ENCODE measurements at regions not wholly inside any gene's neighbourhood (a gene's known extent, or its start where the extent isn't known, plus 50 kb on each side); places are given as distances from the start of the nearest gene placed in this dataset.

- H3K27ac Mint-ChIP-seq, result no peak overlapping the region
- H3K4me3 Mint-ChIP-seq, result no peak overlapping the region
- TF ChIP-seq TCF7 (CRISPR knock-in tag; IDR thresholded peaks at IDR 0.05; ENCODE audit: low read depth) (no peak), ZNF317 (CRISPR knock-in tag; IDR thresholded peaks at IDR 0.05; ENCODE audit: borderline replicate concordance, low read depth) (no peak), FOXJ3 (CRISPR knock-in tag; IDR thresholded peaks at IDR 0.05; ENCODE audit: borderline replicate concordance) (no peak), IRF2 (CRISPR knock-in tag; IDR thresholded peaks at IDR 0.05; ENCODE audit: borderline replicate concordance, low read depth) (no peak), OVOL2 (CRISPR knock-in tag; IDR thresholded peaks at IDR 0.05; ENCODE audit: borderline replicate concordance) (no peak)
- H3K4me1 Mint-ChIP-seq, result peaks cover 22% of the 10 kb centered on the region
- ChIA-PET POLR2A (no interaction called here), CTCF (interaction anchor here (1.0 to 3.7 kb wide), 2 partner anchors 9 to 58 kb away, joined by 3 to 16 read pairs; no protein-coding TSS in a partner anchor)
- DNase-seq (ENCODE audit: low spot score) (no peak), ATAC-seq (no peak)
- peaks cover 14% of the 10 kb centered on the region for H3K9me3 Mint-ChIP-seq
- H3K27me3 Mint-ChIP-seq (ENCODE audit: low read depth), result peaks cover 21% of the 10 kb centered on the region
- no peaks in the 10 kb centered on the region; the same call in 1 of the 2 replicates for H3K36me3 Mint-ChIP-seq
These were observed 80.1 kb upstream of the PFKP start for GRCh38 chr10:2987185-2987768.

DNA sequence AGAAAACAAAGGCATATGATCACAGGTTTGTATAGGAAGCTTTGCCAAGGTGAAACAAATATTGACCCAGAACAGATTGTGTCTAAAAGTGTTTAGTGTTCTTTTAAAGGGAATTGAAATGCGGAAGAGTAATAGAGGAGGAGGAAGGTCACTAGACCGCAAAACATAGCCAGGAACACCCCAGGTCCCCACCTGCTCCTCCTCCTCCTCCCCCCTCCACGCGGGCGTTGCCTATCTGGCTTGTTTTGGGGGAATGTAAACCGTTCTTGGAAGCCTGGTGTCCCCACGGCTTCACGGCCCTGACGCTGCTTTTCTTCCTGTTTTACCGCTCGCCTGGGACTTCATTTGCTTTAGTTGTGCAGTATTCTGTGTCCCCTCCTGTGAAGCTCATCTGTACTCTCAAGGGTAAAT lies 81.0 kb upstream of the PFKP start:
- ATAC-seq, result peak; percentile 33
- POLR2A ChIA-PET, result no interaction called here
- no peaks in the 10 kb centered on the region; the same call in 1 of the 2 replicates for H3K36me3 Mint-ChIP-seq
- CTCF ChIA-PET, result interaction anchor here (0.8 to 3.7 kb wide), 3 partner anchors 10 to 61 kb away, joined by 3 to 16 read pairs (median 3); no protein-coding TSS in a partner anchor
- peaks cover 14% of the 10 kb centered on the region for H3K9me3 Mint-ChIP-seq
- H3K4me3 Mint-ChIP-seq, result no peak overlapping the region
- H3K4me1 Mint-ChIP-seq, result peaks cover 19% of the 10 kb centered on the region
- no peak overlapping the region for H3K27ac Mint-ChIP-seq
- peaks cover 21% of the 10 kb centered on the region for H3K27me3 Mint-ChIP-seq (ENCODE audit: low read depth)
- TF ChIP-seq ZBTB21 (CRISPR knock-in tag; IDR thresholded peaks at IDR 0.05; ENCODE audit: borderline replicate concordance) (no peak), ZNF138 (CRISPR knock-in tag; conservative IDR thresholded peaks at IDR 0.05) (no peak), ZNF423 (CRISPR knock-in tag; IDR thresholded peaks at IDR 0.05) (no peak), NFYB (CRISPR knock-in tag; conservative IDR thresholded peaks at IDR 0.05; ENCODE audit: low read depth) (no peak), KAT7 (CRISPR knock-in tag; IDR thresholded peaks at IDR 0.05; ENCODE audit: borderline replicate concordance) (no peak), EMX1 (CRISPR knock-in tag; IDR thresholded peaks at IDR 0.05) (no peak), ATF1 (CRISPR knock-in tag; IDR thresholded peaks at IDR 0.05) (no peak), AR (CRISPR knock-in tag; IDR thresholded peaks at IDR 0.05) (no peak), RORB (CRISPR knock-in tag; IDR thresholded peaks at IDR 0.05) (no peak), MYBL2 (CRISPR knock-in tag; IDR thresholded peaks at IDR 0.05) (no peak)
- TF ChIP-seq, protein P1, sequence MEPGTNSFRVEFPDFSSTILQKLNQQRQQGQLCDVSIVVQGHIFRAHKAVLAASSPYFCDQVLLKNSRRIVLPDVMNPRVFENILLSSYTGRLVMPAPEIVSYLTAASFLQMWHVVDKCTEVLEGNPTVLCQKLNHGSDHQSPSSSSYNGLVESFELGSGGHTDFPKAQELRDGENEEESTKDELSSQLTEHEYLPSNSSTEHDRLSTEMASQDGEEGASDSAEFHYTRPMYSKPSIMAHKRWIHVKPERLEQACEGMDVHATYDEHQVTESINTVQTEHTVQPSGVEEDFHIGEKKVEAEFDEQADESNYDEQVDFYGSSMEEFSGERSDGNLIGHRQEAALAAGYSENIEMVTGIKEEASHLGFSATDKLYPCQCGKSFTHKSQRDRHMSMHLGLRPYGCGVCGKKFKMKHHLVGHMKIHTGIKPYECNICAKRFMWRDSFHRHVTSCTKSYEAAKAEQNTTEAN (CRISPR knock-in tag; IDR thresholded peaks at IDR 0.05), result no peak
- TF ChIP-seq, protein P2, sequence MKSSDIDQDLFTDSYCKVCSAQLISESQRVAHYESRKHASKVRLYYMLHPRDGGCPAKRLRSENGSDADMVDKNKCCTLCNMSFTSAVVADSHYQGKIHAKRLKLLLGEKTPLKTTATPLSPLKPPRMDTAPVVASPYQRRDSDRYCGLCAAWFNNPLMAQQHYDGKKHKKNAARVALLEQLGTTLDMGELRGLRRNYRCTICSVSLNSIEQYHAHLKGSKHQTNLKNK (CRISPR knock-in tag; IDR thresholded peaks at IDR 0.05), result no peak
- no peak for DNase-seq (ENCODE audit: low spot score)

DNA sequence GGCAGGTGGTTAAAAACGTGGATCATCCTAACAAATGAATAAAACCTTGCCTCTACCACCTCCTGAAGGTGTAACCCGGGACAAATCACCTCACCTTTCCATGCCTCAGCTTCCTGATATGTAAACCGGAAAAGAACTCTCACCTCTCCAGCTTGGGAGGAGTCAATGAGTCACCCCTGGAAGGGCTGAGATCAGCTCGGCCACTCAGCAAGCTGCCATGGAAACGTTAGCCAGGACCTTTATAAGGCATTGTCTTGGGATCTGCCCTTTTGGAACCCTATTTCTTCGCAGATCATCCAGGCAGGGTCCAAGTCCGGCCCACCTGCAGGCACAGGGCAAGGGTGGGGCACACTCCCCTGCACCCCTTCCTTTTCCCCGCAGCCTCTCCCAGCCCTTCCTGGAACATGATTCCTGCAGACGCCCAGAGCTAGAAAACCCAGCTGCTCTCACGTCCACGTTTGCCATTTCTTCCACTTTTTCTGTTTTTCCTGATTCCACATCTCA lies 81.6 kb upstream of the PFKP start:
- DNase-seq (ENCODE audit: low spot score) (no peak), ATAC-seq (peak; percentile 66)
- H3K27me3 Mint-ChIP-seq (ENCODE audit: low read depth), result peaks cover 21% of the 10 kb centered on the region
- ChIA-PET CTCF (interaction anchor here (0.8 to 3.7 kb wide), 3 partner anchors 15 to 60 kb away, joined by 3 to 16 read pairs (median 3); no protein-coding TSS in a partner anchor), POLR2A (no interaction called here)
- peaks cover 22% of the 10 kb centered on the region for H3K4me1 Mint-ChIP-seq
- no peak overlapping the region for H3K4me3 Mint-ChIP-seq
- peaks cover 14% of the 10 kb centered on the region for H3K9me3 Mint-ChIP-seq
- no peak overlapping the region for H3K27ac Mint-ChIP-seq
- no peaks in the 10 kb centered on the region; the same call in 1 of the 2 replicates for H3K36me3 Mint-ChIP-seq
- TF ChIP-seq FOXJ3 (CRISPR knock-in tag; IDR thresholded peaks at IDR 0.05; ENCODE audit: borderline replicate concordance) (no peak), ARID4B (CRISPR knock-in tag; IDR thresholded peaks at IDR 0.05; ENCODE audit: borderline replicate concordance) (no peak)
- TF ChIP-seq, protein P3, sequence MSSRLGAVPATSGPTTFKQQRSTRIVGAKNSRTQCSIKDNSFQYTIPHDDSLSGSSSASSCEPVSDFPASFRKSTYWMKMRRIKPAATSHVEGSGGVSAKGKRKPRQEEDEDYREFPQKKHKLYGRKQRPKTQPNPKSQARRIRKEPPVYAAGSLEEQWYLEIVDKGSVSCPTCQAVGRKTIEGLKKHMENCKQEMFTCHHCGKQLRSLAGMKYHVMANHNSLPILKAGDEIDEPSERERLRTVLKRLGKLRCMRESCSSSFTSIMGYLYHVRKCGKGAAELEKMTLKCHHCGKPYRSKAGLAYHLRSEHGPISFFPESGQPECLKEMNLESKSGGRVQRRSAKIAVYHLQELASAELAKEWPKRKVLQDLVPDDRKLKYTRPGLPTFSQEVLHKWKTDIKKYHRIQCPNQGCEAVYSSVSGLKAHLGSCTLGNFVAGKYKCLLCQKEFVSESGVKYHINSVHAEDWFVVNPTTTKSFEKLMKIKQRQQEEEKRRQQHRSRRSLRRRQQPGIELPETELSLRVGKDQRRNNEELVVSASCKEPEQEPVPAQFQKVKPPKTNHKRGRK (CRISPR knock-in tag; IDR thresholded peaks at IDR 0.05; ENCODE audit: borderline replicate concordance), result no peak
